ENCODE measurements at regions not wholly inside any gene's neighbourhood (a gene's known extent, or its start where the extent isn't known, plus 50 kb on each side); places are given as distances from the start of the nearest gene placed in this dataset.
"Not testable (repeated sequence)": the region's sequence is repeated elsewhere in the genome, so short reads cannot be mapped to it uniquely, and the experiment has no call there.

GRCh38 chr11:81787584-81788049, 946.0 kb downstream of the FAM181B start:
- ATAC-seq (ENCODE audit: insufficient read depth, low FRiP score) (no peak), DNase-seq (peak in 2 of 3 donors; percentile 71 to 77)
- H3K27ac ChIP-seq (ENCODE audit: low read depth in 1 of 2, low read length in 1 of 2), result no peak overlapping the region
- WGBS, 2 donors, result 9 to 28% methylated on average over 1 of the region's 1 CpG
- no peak overlapping the region for H3K9ac ChIP-seq (ENCODE audit: insufficient read depth in 1 of 2, low read length in 2 of 2)
- H3K27me3 ChIP-seq (ENCODE audit: control insufficient read depth in 3 of 3, insufficient read depth in 3 of 3, low read length in 2 of 3), result no peaks in the 10 kb centered on the region
- no peaks in the 10 kb centered on the region for H3K4me1 ChIP-seq (ENCODE audit: control insufficient read depth in 5 of 5, insufficient read depth in 5 of 5, low read length in 5 of 5)
- no peaks in the 10 kb centered on the region for H3K36me3 ChIP-seq (ENCODE audit: control insufficient read depth in 4 of 4, insufficient read depth in 4 of 4, low read length in 4 of 4)
- no peaks in the 10 kb centered on the region for H3K9me3 ChIP-seq (ENCODE audit: control insufficient read depth in 4 of 4, insufficient read depth in 3 of 4, low read length in 3 of 4)
- no peak overlapping the region for H3K4me3 ChIP-seq
- TF ChIP-seq, protein P1, sequence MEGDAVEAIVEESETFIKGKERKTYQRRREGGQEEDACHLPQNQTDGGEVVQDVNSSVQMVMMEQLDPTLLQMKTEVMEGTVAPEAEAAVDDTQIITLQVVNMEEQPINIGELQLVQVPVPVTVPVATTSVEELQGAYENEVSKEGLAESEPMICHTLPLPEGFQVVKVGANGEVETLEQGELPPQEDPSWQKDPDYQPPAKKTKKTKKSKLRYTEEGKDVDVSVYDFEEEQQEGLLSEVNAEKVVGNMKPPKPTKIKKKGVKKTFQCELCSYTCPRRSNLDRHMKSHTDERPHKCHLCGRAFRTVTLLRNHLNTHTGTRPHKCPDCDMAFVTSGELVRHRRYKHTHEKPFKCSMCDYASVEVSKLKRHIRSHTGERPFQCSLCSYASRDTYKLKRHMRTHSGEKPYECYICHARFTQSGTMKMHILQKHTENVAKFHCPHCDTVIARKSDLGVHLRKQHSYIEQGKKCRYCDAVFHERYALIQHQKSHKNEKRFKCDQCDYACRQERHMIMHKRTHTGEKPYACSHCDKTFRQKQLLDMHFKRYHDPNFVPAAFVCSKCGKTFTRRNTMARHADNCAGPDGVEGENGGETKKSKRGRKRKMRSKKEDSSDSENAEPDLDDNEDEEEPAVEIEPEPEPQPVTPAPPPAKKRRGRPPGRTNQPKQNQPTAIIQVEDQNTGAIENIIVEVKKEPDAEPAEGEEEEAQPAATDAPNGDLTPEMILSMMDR (IDR thresholded peaks at IDR 0.05; ENCODE audit: control extremely low read depth, extremely low read depth), result peak; percentile 4

- Histone ChIP-seq H3K36me3 (ENCODE audit: control insufficient read depth in 4 of 4, insufficient read depth in 4 of 4, low read length in 4 of 4) (no peaks in the 10 kb centered on the region), H3K27me3 (ENCODE audit: control insufficient read depth in 3 of 3, insufficient read depth in 3 of 3, low read length in 2 of 3) (no peaks in the 10 kb centered on the region), H3K9me3 (ENCODE audit: control insufficient read depth in 4 of 4, insufficient read depth in 3 of 4, low read length in 3 of 4) (no peaks in the 10 kb centered on the region), H3K9ac (ENCODE audit: insufficient read depth in 1 of 2, low read length in 2 of 2) (no peak overlapping the region), H3K27ac (ENCODE audit: low read depth in 1 of 2, low read length in 1 of 2) (no peak overlapping the region), H3K4me1 (ENCODE audit: control insufficient read depth in 5 of 5, insufficient read depth in 5 of 5, low read length in 5 of 5) (peaks cover 0 to 6% (median 0%) of the 10 kb centered on the region in 5 donors), H3K4me3 (no peak overlapping the region)
- ATAC-seq (ENCODE audit: insufficient read depth, low FRiP score), result no peak
- TF ChIP-seq, protein P1 (IDR thresholded peaks at IDR 0.05; ENCODE audit: control extremely low read depth, extremely low read depth), result no peak
- 24 to 31% methylated on average over 3 of the region's 3 CpGs for WGBS, 2 donors
- DNase-seq, result peak; percentile 23 to 81 (median 67)
Observed at GRCh38 chr11:81772166-81772565, 961.5 kb downstream of the FAM181B start.

DNA sequence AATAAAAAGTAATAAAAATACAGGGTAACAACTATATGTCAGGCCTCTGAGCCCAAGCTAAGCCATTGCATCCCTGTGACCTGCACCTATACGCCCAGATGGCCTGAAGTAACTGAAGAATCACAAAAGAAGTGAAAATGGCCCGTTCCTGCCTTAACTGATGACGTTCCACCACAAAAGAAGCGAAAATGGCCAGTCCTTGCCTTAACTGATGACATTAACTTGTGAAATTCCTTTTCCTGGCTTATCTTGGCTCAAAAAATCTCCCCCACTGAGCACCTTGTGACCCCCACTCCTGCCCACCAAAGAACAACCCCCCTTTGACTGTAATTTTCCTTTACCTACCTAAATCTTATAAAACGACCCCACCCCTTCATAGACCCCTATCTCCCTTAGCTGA, 963.8 kb downstream of the FAM181B start:
- 47 to 67% methylated on average over 5 of the region's 5 CpGs for WGBS, 2 donors
- not testable (repeated sequence) for H3K4me3 ChIP-seq; H3K27me3 ChIP-seq (ENCODE audit: control insufficient read depth in 3 of 3, insufficient read depth in 3 of 3, low read length in 2 of 3); H3K9ac ChIP-seq (ENCODE audit: insufficient read depth in 1 of 2, low read length in 2 of 2); DNase-seq; H3K4me1 ChIP-seq (ENCODE audit: control insufficient read depth in 5 of 5, insufficient read depth in 5 of 5, low read length in 5 of 5); H3K9me3 ChIP-seq (ENCODE audit: control insufficient read depth in 4 of 4, insufficient read depth in 3 of 4, low read length in 3 of 4); H3K36me3 ChIP-seq (ENCODE audit: control insufficient read depth in 4 of 4, insufficient read depth in 4 of 4, low read length in 4 of 4); ATAC-seq (ENCODE audit: insufficient read depth, low FRiP score); H3K27ac ChIP-seq (ENCODE audit: low read depth in 1 of 2, low read length in 1 of 2)

DNA sequence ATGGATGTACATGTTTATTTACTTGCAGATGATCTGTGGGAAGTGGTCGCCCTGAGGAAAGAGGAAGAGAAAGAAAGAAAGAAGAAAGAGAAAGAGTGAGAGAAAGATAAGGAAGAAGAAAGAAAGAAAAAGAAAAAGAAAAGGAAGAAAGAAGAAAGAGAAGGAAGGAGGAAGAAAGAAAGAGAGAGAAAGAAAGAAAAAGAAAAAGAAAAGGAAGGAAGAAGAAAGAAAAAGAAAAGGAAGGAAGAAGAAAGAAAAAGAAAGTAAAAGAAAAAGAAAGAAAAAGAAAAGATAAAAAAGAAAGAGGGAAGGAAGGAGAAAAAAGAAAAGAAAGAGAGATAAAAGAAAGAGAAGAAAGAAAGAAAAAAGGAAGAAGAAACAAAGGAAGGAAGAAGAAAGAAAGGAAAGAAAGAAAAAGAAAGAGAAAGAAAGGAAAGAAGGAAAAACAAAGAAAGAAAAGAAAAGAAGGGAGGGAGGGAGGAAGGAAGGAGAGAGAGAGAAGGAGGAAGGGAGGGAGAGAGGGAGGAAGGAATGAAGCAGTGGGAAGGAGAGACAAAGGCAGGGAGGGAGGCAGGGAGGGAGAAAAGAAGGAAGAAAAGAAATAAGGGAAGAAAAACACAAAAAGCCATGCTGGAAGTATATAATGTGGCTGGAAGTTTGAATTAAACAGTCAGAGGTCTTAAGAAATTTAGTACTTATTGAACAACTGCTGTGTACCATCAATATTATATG, 976.6 kb downstream of the FAM181B start:
- TF ChIP-seq, protein P1 (IDR thresholded peaks at IDR 0.05; ENCODE audit: control extremely low read depth, extremely low read depth), result no peak
- 83 to 86% methylated on average over 1 of the region's 1 CpG for WGBS, 2 donors
- no peaks in the 10 kb centered on the region for H3K36me3 ChIP-seq (ENCODE audit: control insufficient read depth in 4 of 4, insufficient read depth in 4 of 4, low read length in 4 of 4)

More for the DNA sequence above, 976.6 kb downstream of the FAM181B start:
- Histone ChIP-seq H3K4me1 (ENCODE audit: control insufficient read depth in 5 of 5, insufficient read depth in 5 of 5, low read length in 5 of 5) (no peaks in the 10 kb centered on the region), H3K9me3 (ENCODE audit: control insufficient read depth in 4 of 4, insufficient read depth in 3 of 4, low read length in 3 of 4) (no peaks in the 10 kb centered on the region), H3K27ac (ENCODE audit: low read depth in 1 of 2, low read length in 1 of 2) (no peak overlapping the region), H3K27me3 (ENCODE audit: control insufficient read depth in 3 of 3, insufficient read depth in 3 of 3, low read length in 2 of 3) (no peaks in the 10 kb centered on the region), H3K9ac (ENCODE audit: insufficient read depth in 1 of 2, low read length in 2 of 2) (no peak overlapping the region), H3K4me3 (no peak overlapping the region)
- ATAC-seq (ENCODE audit: insufficient read depth, low FRiP score) (no peak), DNase-seq (no peak)

Measured in lung (tissue), 11 donors.